Fibroblast of pulmonary artery (primary cell): ENCODE measurements at regions not wholly inside any gene's neighbourhood (a gene's known extent, or its start where the extent isn't known, plus 50 kb on each side); places are given as distances from the start of the nearest gene placed in this dataset.

Source experiments
- DNase-seq: peaks from one replicate; pipeline ENCODE4 v3.0.0-alpha.2; 2010; ENCODE audit warnings: low read depth
- H3K4me3 ChIP-seq: replicated peaks from 2 replicates; pipeline ENCODE4 v1.5.1; 2011; ENCODE audit warnings: low read depth, mild to moderate bottlenecking, control low read depth, low read length, moderate library complexity
- TF ChIP-seq, protein P1 (sequence below): IDR thresholded peaks from 2 replicates; pipeline ENCODE4 v1.5.1; 2011; ENCODE audit warnings: mild to moderate bottlenecking, control low read depth, low read length, inconsistent platforms; ENCODE audit errors: missing control alignments

DNA sequence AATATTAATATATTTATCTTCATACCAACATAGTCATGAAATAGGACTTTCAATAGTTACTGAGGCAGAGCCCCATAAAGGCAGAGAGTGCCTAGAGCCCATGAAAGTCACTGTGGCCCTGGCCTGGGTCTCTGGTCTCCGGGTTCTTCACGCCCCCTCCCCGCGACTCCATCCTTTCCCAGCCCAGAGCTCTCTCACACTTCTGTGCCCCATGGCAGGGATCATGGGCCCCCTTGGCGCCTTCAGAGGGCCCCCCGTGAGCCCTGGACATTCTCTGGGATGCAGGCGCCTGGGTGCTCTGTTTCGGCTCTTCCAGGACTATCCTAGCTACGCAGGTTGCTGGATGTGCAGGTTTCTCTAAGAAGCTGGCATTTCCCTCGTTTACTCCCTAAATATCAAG is 228.4 kb downstream of the TEX29 start:
- DNase-seq: no peak
- TF ChIP-seq, protein P1, sequence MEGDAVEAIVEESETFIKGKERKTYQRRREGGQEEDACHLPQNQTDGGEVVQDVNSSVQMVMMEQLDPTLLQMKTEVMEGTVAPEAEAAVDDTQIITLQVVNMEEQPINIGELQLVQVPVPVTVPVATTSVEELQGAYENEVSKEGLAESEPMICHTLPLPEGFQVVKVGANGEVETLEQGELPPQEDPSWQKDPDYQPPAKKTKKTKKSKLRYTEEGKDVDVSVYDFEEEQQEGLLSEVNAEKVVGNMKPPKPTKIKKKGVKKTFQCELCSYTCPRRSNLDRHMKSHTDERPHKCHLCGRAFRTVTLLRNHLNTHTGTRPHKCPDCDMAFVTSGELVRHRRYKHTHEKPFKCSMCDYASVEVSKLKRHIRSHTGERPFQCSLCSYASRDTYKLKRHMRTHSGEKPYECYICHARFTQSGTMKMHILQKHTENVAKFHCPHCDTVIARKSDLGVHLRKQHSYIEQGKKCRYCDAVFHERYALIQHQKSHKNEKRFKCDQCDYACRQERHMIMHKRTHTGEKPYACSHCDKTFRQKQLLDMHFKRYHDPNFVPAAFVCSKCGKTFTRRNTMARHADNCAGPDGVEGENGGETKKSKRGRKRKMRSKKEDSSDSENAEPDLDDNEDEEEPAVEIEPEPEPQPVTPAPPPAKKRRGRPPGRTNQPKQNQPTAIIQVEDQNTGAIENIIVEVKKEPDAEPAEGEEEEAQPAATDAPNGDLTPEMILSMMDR: no peak
- H3K4me3 ChIP-seq: no peak overlapping the region

DNA sequence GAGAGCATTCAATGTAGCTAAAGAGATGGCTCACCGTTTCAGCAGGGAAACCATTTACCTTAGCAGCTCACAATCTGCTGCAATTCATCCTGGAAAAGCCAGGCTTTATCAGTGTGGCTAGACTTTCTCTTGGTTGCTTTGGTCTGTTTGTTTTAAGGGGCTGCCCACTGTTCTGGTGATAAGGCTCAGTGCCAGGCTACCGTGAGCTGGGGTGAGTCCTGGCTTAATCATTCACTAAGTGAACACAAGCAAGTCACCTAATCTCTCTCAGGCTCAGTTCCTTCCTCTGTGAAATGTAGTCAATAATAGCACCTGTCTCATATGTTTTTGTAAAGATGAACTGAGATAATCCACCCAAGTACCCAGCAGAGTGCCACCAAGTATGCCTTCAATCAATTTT is 229.0 kb downstream of the TEX29 start:
- DNase-seq: no peak
- TF ChIP-seq, protein P1: no peak
- no peak overlapping the region for H3K4me3 ChIP-seq

DNA sequence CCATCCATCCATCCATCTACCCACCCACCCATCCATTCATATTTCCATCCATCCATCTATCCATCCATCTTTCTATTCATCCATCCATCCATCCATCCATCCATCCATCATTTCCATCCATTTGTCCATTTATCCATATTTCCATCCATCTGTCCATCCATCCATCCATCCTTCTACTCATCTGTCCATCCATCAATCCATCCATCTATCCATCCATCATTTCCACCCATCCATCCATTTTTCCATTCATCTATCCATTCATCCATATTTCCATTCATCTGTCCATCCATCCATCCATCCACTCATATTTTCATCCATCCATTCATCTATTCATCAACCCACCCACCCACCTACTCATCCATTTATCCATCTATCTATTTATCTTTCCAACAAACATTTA is 229.6 kb downstream of the TEX29 start:
- TF ChIP-seq, protein P1: no peak
- DNase-seq: no peak
- H3K4me3 ChIP-seq: no peak overlapping the region

DNA sequence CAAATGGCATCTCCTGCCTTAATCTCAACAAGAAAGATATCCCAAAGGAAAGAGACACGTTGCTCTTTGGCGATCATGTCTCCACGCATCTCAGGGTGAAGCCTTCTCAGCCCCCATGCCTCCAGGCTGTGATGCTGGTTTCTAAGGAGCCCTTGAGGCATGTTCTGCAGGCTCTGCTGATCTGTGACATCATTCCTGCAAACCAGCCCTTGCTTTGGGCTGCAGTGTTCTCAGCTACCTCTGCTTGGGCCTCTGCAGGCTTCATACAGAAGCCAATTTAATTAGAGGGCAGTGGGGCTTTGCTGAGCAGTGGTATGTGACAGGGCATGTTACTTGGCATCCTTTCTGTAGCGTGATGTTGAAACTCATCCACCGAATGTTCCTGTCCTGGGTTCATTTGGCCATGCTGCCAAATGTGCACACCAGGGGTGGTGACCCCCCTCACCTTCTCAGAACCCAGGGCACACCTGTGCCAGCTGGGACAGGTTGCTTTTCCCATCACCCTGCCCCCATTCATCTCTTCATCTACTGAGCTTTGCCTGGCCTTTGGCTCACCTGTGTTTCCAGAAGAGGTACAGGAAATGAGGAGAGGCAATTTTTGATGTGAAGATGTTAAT is 230.9 kb downstream of the TEX29 start:
- TF ChIP-seq, protein P1: no peak
- no peak for DNase-seq
- H3K4me3 ChIP-seq: no peak overlapping the region

DNA sequence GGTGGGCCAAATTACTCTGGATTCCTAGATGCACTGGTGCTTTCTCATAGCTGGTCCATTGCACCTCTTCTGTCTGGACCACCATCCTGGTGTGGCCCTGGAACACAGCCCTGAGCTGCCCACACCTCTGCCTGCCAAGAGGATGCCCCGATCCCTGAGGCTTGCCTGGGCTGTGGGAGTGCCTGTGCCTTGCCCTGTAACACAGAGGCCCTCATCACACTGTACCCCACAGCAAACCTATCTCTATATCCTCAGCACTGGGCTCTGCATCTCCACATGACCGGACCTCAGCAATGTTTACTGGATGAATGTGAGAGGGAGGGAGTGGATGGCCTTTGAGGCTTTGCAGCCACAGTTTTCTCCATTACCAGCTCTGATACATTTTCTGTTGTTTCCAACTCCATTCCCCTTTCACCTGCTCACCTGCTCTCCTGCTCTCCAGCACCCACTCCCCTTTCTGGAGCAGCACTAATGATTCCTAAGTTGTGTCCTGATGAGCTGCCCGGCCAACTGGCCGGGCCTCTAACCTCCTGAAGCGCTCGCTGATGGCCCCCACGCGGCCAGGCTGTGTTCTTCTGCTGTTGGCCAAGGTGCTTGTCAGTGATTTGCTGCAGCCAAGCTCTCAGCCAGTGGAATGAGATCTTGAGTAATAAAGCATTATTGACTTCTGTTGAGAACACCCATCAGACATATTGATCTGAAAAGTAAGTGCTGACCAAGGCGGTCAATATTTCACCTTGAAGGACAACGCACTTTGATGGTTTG is 232.6 kb downstream of the TEX29 start:
- TF ChIP-seq, protein P1: no peak
- no peak for DNase-seq
- no peak overlapping the region for H3K4me3 ChIP-seq

DNA sequence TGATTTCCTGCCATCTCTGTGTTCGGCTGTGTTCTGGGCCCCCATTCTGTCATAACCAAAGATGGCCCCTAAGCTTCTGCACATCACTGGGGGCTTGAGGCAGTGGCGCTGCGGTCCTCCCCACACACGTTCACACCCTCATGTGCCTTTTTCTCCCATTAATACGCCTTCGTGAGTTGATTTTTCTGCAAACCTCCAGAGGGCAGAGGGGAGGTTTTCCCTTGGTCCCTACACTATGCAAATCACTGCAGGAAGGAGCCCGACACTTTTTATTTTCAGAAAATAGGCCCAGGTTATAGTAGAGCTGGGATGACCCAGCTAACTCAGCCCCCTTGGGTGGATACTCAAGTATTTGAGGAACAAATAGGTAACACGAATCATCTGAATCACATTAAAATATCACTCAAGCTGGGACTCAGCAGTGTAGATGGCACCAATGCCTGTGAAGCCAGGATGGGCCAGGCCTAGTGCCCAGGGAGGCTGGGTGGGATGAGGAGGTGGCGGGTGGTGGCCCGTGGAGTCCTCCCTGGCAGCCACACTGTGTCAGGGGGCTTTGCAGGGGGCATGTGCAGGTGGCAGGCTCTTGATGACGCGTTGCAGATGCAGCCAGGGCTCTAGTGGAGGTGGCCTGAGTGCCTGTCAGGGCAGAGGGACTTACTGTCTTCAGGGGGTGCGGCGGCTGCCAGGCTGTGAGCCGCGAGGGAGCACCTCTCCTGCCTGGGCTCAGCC is 234.3 kb downstream of the TEX29 start:
- no peak for DNase-seq
- H3K4me3 ChIP-seq: no peak overlapping the region
- TF ChIP-seq, protein P1: no peak
